HG02588 (cell line): ENCODE measurements at regions not wholly inside any gene's neighbourhood (a gene's known extent, or its start where the extent isn't known, plus 50 kb on each side); places are given as distances from the start of the nearest gene placed in this dataset.

Source experiments
- ATAC-seq: cut with Tn5 transposase; IDR thresholded peaks from one replicate; pipeline ENCODE4 v1.9.1; 2021; ENCODE audit warnings: mild to moderate bottlenecking, moderate library complexity; ENCODE audit not compliant: unreplicated experiment

DNA sequence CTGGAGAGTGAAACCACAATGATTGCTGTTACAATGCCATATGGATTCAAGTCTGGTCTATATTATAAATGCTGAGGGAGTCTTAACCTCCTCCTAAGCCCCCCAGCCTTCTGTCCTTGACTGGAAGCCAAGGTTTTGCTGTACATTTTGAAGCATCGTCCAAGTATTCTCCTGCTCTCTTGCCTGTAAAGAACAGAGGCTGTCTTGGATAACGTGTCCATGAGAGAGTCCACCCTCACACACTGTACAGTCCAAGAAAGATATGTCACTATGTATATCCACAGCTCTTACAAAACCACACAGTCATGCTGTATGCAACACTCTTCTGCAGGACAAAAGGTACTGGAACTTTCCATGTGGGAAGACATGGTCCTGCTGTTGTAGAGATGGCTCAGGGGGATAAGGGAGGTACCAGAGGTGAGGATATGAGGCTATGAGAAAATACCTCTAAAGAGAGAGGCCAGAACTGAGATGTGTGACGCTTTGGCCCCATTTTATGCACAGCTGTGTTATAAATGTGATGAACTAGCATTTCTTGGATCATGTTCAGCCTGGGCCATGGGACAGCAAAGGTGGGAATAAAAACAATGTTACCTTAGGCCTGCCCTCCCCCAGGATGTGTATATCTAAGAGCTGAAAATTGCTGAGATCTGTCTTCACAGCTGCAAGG lies 678.6 kb downstream of the IQCM start:
- no peak for ATAC-seq

- no peak for ATAC-seq
These were observed 680.6 kb downstream of the IQCM start for GRCh38 chr4:149135062-149135461.

- no peak for ATAC-seq
These were observed 678.8 kb upstream of the NR3C2 start for GRCh38 chr4:149121023-149121404.

GRCh38 chr4:149120331-149121022 lies 678.3 kb upstream of the NR3C2 start:
- no peak for ATAC-seq

DNA sequence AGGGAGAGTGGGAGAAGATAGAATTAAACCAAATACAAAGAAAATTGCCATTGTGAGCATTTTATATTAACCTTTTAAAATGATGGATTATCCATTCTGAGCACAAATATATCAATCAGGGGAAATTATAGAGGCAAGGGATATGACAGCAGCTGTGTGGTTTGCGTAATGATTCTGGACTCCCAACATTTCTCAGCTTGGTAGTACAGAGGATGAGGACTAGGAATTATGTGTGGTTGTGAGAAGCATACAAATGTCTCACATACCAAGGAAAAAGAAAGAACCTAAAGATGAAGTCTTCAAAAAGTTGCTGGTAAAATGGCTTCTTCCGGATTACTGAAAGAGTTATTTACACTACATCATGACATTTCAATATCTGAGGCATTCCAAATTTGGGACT lies 674.6 kb upstream of the NR3C2 start:
- ATAC-seq: no peak

DNA sequence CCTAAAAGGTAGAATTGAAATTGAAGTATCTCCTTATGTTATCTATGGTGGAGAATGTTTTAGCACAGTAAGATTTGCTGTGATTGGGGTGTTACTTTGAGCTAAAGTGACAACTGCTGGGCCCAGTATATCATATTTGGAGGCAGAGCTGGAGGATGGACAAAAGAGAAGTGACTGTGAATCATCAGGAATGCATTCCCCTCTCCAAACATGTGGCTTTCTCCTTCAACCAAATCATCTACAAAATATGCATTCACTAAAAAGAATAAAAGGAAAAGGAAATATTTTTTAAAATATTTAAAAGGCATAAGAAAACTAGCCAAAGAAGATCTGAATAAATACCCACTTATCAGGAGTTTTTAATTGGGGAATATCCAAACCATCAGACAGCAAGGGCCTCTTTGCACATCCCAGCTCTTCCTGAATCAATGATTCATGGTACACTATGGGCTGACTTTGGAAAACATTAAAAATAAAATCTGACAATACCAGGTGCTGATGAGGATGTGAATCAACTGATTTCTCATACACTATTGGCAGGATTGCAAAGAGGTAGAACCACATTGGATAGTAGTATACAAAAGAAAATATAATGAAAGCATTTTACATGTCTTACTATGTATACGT lies 671.7 kb upstream of the NR3C2 start:
- no peak for ATAC-seq

GRCh38 chr4:149112109-149112508 lies 669.9 kb upstream of the NR3C2 start:
- no peak for ATAC-seq

DNA sequence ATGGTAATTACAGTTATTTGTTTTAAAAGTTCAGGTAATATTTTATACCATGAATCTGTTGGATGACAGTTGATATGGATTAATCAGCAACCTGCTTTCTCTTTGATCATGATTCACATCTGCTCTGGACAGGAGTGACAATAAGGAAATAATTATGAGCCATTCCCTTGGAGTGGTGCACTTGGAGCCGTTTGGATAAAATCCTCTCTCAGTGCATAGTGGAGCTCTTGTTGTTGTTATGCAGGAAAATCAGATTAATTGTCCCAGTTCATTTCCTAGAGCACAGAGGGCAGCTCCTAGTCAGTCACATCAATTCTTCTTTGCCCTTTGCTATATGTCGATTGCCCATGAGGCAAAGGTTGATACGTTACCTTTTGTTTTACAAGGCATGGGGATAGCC lies 668.3 kb upstream of the NR3C2 start:
- no peak for ATAC-seq

DNA sequence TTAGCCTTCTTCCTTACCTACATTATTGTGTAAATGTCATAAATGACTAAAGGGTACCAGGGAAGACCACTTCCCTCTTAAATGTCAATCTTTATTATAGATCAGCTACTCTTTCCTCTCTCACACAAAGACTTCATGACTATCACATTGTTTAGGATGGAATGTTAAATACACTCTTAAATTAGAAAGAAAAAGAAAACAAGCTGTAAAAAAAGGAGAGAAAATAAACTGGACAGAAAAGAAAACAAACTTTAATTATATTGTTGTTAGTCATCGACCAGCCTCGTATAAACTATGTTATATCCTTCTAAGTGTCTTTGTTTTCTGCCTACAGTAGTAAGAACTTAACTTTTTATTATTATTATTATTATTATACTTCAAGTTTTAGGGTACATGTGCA lies 666.4 kb upstream of the NR3C2 start:
- no peak for ATAC-seq

DNA sequence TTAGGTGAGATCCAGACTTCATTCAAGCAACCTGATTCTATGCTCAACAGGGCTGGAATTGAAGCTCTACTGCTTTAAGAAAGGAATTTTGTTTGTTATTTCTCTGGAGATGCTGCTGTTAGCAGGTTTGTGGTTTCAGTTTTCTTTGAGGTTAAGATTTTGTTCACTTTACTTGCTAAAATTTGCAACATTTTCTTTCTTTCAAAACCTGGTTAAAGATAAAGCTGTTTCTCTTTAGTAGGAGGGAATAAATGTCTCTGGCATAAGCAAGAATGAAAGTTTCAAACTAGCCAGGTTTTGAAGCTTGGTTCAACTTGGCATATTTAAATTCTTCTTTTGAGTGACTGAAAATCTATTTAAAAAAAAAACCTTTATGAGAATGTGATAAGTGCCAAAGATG lies 660.6 kb upstream of the NR3C2 start:
- ATAC-seq: no peak

GRCh38 chr4:149101649-149102048 lies 659.4 kb upstream of the NR3C2 start:
- no peak for ATAC-seq

DNA sequence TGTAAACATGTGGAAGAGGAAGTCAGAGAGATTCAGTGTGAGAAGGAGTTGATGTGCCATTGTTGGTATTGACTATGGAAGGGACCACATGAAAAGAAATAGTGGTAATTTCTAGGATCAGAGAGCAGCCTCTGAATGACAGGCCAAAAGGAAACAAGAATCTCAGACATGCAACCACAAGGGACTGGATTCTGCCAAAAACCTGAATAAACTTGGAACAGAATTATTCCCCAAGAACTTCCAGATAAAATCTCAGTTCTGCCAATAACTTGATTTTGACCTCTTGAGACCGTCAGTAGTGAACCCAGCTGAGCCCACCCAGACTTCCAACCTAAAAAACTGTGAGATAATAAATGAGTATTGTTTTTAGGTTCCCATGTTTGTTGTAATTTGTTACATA lies 653.6 kb upstream of the NR3C2 start:
- ATAC-seq: no peak

GRCh38 chr4:149095001-149095400 lies 652.8 kb upstream of the NR3C2 start:
- ATAC-seq: no peak

GRCh38 chr4:149084144-149084543 lies 641.9 kb upstream of the NR3C2 start:
- ATAC-seq: no peak

GRCh38 chr4:149077181-149077580 lies 635.0 kb upstream of the NR3C2 start:
- no peak for ATAC-seq

GRCh38 chr4:149076401-149076800 lies 634.2 kb upstream of the NR3C2 start:
- ATAC-seq: no peak

- ATAC-seq: no peak
These were observed 630.2 kb upstream of the NR3C2 start for GRCh38 chr4:149072384-149072783.

DNA sequence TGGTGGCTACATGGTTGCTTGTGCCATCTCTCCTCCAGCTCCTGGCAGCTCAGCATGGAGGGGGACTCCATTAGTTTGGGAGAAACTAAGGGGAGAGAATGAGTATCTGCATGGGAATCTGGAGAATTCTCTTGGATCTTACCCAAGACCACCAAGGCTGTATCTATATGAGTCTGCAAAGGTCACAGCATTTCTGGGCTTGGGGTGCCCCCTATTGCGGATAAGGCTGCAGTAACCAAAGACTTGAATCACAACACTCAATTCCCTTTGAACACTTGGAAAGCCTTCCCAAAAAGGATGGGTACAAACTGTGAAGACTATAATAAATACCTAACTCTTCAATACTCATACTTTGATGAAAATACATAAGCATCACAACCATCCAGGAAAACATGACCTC lies 623.5 kb upstream of the NR3C2 start:
- ATAC-seq: no peak

DNA sequence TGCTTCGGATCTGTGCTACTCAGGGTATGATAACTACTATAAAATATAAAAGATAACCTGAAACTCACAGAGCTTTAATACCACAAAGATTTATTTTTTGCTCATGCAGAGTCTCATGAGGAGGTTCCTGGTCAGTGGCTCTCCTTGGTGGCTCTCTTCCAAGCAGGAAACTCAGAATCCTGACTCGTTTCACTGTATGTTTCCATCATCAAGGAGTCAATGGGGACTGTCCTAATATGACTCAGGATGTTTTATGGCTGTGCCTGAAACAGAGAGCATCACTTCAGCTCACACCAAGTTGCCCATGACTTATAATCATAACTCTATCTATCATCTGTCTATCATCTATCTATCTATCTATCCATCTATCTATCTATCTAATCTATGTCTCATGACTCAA lies 620.8 kb upstream of the NR3C2 start:
- ATAC-seq: no peak

GRCh38 chr4:149057594-149057993 lies 615.4 kb upstream of the NR3C2 start:
- ATAC-seq: no peak

DNA sequence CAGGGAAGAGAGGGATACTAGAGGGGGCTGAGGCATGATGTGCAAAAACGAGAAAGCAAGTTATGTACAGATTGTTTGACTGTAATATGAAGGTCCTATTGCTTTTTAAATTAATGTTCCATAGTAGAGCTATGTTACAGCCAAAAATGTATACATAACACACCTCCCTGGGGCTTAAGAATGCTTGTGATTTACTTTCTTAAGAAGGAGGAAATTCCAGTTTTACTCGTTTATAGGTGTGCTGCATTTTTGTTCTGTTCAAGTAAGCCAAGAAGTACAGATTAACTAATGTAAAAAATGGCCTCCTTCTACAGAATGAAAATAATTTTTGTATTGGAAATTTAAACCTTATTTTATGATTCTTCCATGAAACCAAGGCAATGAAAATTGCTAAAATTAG lies 614.4 kb upstream of the NR3C2 start:
- no peak for ATAC-seq

GRCh38 chr4:149055624-149056023 lies 613.4 kb upstream of the NR3C2 start:
- no peak for ATAC-seq
